H1 (cell line): ENCODE measurements at regions not wholly inside any gene's neighbourhood (a gene's known extent, or its start where the extent isn't known, plus 50 kb on each side); places are given as distances from the start of the nearest gene placed in this dataset.

Experiments
- CTCF ChIA-PET: fragments of 300-600 bp; sonication (Branson Sonifier 250); formaldehyde crosslinking; loops from one replicate; lab custom pipeline; 2021; ENCODE audit not compliant: partially characterized antibody; lab: Charles Lee
- POLR2A ChIA-PET: fragments of 300-600 bp; sonication (Branson Sonifier 250); formaldehyde crosslinking; loops from one replicate; lab custom pipeline; 2021; ENCODE audit warnings: inconsistent platforms; ENCODE audit not compliant: partially characterized antibody; lab: Charles Lee
- DNase-seq, 2 experiments: peaks; one replicate each; pipeline versions ENCODE4 v3.0.0 to v3.0.0-alpha.2; 2010 to 2022; ENCODE audit warnings: low spot score in 2 of 2, low read depth in 1 of 2, mixed read lengths in 1 of 2
- FAIRE-seq: peaks from 2 replicates; lab custom pipeline; 2011; peaks lifted over from hg19 to GRCh38; lab: Jason Lieb, UNC
- H2AFZ ChIP-seq: 2 replicates; pipeline ENCODE4 v1.8.1; 2012; ENCODE audit warnings: low read length, inconsistent platforms
- H2AK5ac ChIP-seq: 2 replicates; pipeline ENCODE4 v1.6.1; 2013; ENCODE audit warnings: low read depth, low read length
- H2BK120ac ChIP-seq: replicated peaks from 2 replicates; pipeline ENCODE3; 2013; ENCODE audit warnings: low read depth, low read length, inconsistent platforms
- H2BK12ac ChIP-seq: 2 replicates; pipeline ENCODE4 v1.6.1; 2013; ENCODE audit warnings: low read depth, low read length
- H2BK15ac ChIP-seq: 2 replicates; pipeline ENCODE4 v1.6.1; 2013; ENCODE audit warnings: low read length
- H2BK20ac ChIP-seq: 2 replicates; pipeline ENCODE4 v1.6.1; 2013; ENCODE audit warnings: low read length
- H2BK5ac ChIP-seq: 2 replicates; pipeline ENCODE4 v1.6.1; 2013; ENCODE audit warnings: low read depth, low read length
- H3K14ac ChIP-seq: 2 replicates; pipeline ENCODE4 v1.6.1; 2013; ENCODE audit warnings: inconsistent platforms; ENCODE audit not compliant: insufficient read length
- H3K18ac ChIP-seq: 2 replicates; pipeline ENCODE4 v1.6.1; 2013; ENCODE audit warnings: low read length; ENCODE audit errors: extremely low read depth
- H3K23ac ChIP-seq: 2 replicates; pipeline ENCODE4 v1.6.1; 2013; ENCODE audit warnings: inconsistent platforms; ENCODE audit not compliant: insufficient read length
- H3K23me2 ChIP-seq: 2 replicates; pipeline ENCODE4 v1.6.1; 2013; ENCODE audit warnings: low read depth, low read length
- H3K27ac ChIP-seq: 2 replicates; pipeline ENCODE4 v1.6.1; 2011; ENCODE audit warnings: low read depth, low read length, inconsistent platforms
- H3K27me3 ChIP-seq, 4 experiments: replicated peaks in 1 of 4; 1 replicate in 1 of 4; 2 replicates in 3 of 4; pipeline versions ENCODE4 v1.6.1 to v1.8.1; 2011 to 2013; ENCODE audit warnings: low read length in 3 of 4, mild to moderate bottlenecking in 3 of 4, inconsistent platforms in 2 of 4, mixed read lengths in 2 of 4, moderate library complexity in 1 of 4; ENCODE audit not compliant: control insufficient read depth in 3 of 4, insufficient read depth in 3 of 4; ENCODE audit errors: extremely low read depth in 1 of 4
- H3K36me3 ChIP-seq, 4 experiments: 2 replicates each; pipeline versions ENCODE4 v1.6.1 to v1.8.1; 2011 to 2013; ENCODE audit warnings: mild to moderate bottlenecking in 4 of 4, low read length in 3 of 4, moderate library complexity in 2 of 4, control low read depth in 1 of 4, inconsistent platforms in 1 of 4; ENCODE audit not compliant: insufficient read depth in 4 of 4, control insufficient read depth in 2 of 4
- H3K4ac ChIP-seq: replicated peaks from 2 replicates; pipeline ENCODE3; 2013; ENCODE audit warnings: low read length, low read depth, mixed read lengths, inconsistent platforms; ENCODE audit not compliant: insufficient read length
- H3K4me1 ChIP-seq, 4 experiments: replicated peaks in 1 of 4; 1 replicate in 1 of 4; 2 replicates in 3 of 4; pipeline versions ENCODE4 v1.6.1 to v1.8.1; 2011 to 2013; ENCODE audit warnings: low read length in 3 of 4, inconsistent platforms in 2 of 4, mixed read lengths in 1 of 4; ENCODE audit not compliant: insufficient read depth in 4 of 4, control insufficient read depth in 3 of 4
- H3K4me2 ChIP-seq, 2 experiments: 2 replicates each; pipeline versions ENCODE4 v1.6.1 to v1.8.1; 2011 to 2013; ENCODE audit warnings: low read depth in 2 of 2, low read length in 2 of 2, control low read depth in 1 of 2, inconsistent platforms in 1 of 2, mild to moderate bottlenecking in 1 of 2; ENCODE audit not compliant: insufficient read depth in 1 of 2
- H3K4me3 ChIP-seq, 4 experiments: fragments of 200-600, 300-600 bp in 1 of 4; sonication (generic), shearing (Covaris generic), sonication (Bioruptor Twin) in 1 of 4; 2 replicates each; pipeline versions ENCODE4 v1.5.1 to v1.8.1; 2011 to 2016; ENCODE audit warnings: low read length in 4 of 4, low read depth in 3 of 4, control low read depth in 2 of 4, inconsistent platforms in 2 of 4, mild to moderate bottlenecking in 2 of 4, mixed read lengths in 1 of 4, moderate library complexity in 1 of 4; ENCODE audit not compliant: insufficient read depth in 2 of 4; ENCODE audit errors: extremely low read depth in 1 of 4
- H3K56ac ChIP-seq: replicated peaks from 2 replicates; pipeline ENCODE3; 2013; ENCODE audit warnings: low read depth, mild to moderate bottlenecking, mixed read lengths, low read length, inconsistent platforms; ENCODE audit not compliant: insufficient read length
- H3K79me1 ChIP-seq: 2 replicates; pipeline ENCODE4 v1.6.1; 2013; ENCODE audit warnings: low read depth, low read length, control low read depth
- H3K79me2 ChIP-seq, 2 experiments: 2 replicates each; pipeline versions ENCODE4 v1.6.1 to v1.8.1; 2012 to 2013; ENCODE audit warnings: low read length in 2 of 2, mild to moderate bottlenecking in 2 of 2, inconsistent platforms in 1 of 2; ENCODE audit not compliant: insufficient read depth in 2 of 2, control insufficient read depth in 1 of 2
- H3K9ac ChIP-seq, 4 experiments: replicated peaks in 1 of 4; 1 replicate in 1 of 4; 2 replicates in 3 of 4; pipeline versions ENCODE4 v1.6.1 to v1.8.1; 2011 to 2013; ENCODE audit warnings: low read depth in 3 of 4, low read length in 3 of 4, control low read depth in 2 of 4, mild to moderate bottlenecking in 2 of 4, moderate library complexity in 2 of 4, inconsistent platforms in 1 of 4; ENCODE audit errors: extremely low read depth in 1 of 4
- H3K9me3 ChIP-seq, 2 experiments: 2 replicates each; pipeline versions ENCODE4 v1.6.1 to v1.8.1; 2012 to 2013; ENCODE audit warnings: mild to moderate bottlenecking in 2 of 2, moderate library complexity in 2 of 2, control low read depth in 1 of 2, inconsistent platforms in 1 of 2, low read depth in 1 of 2, low read length in 1 of 2, mixed read lengths in 1 of 2; ENCODE audit not compliant: insufficient read depth in 2 of 2
- H4K20me1 ChIP-seq, 2 experiments: replicated peaks in 1 of 2; 2 replicates each; pipeline versions ENCODE3 to v1.8.1; 2011 to 2013; ENCODE audit warnings: inconsistent platforms in 2 of 2, low read length in 2 of 2, mild to moderate bottlenecking in 1 of 2; ENCODE audit not compliant: insufficient read depth in 2 of 2, control insufficient read depth in 1 of 2
- H4K5ac ChIP-seq: 2 replicates; pipeline ENCODE4 v1.6.1; 2013; ENCODE audit warnings: low read length, low read depth, mixed read lengths, inconsistent platforms; ENCODE audit not compliant: insufficient read length
- H4K8ac ChIP-seq: 2 replicates; pipeline ENCODE4 v1.8.0; 2013; ENCODE audit warnings: mild to moderate bottlenecking, moderate library complexity, low read length, inconsistent platforms; ENCODE audit not compliant: insufficient read depth; ENCODE audit errors: extremely low read depth
- H4K91ac ChIP-seq: replicated peaks from 2 replicates; pipeline ENCODE3; 2013; ENCODE audit warnings: low read length, mixed read lengths, inconsistent platforms; ENCODE audit not compliant: insufficient read length
- SAP30 ChIP-seq: fragments of 300-600 bp; sonication (generic); IDR thresholded peaks from 2 replicates; pipeline ENCODE4 v1.7.1; 2012; ENCODE audit warnings: low read length, moderate library complexity, mild to moderate bottlenecking, inconsistent platforms; ENCODE audit not compliant: insufficient read depth, insufficient replicate concordance
- TCF12 ChIP-seq: IDR thresholded peaks from 2 replicates; pipeline ENCODE4 v1.6.1; 2011; ENCODE audit warnings: low read depth, mild to moderate bottlenecking, low read length

DNA sequence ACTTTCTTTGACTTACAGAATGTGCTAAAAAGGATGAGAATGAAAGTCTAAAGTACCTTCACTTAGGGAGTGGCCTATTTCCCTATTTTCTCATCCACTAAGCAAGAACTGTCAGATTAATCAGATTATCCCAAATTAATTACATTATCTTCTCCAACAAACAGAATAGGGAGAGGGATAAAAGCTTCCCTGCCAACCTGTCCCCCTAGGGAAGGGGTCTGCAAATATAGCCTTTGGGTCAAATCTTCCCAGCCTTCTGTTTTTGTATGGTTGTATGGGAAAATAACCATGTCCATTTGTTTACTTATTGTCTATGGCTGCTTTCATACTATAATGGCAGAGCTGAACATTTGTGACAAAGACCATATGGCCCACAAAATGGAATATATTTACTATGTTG lies 57.1 kb upstream of the USP38 start:
- Histone ChIP-seq H3K9ac (no peak overlapping the region), H3K4me2 (no peak overlapping the region), H3K14ac (no peak overlapping the region), H2AK5ac (no peak overlapping the region), H3K36me3 (no peaks in the 10 kb centered on the region), H3K79me2 (no peaks in the 10 kb centered on the region), H2BK20ac (no peak overlapping the region), H2BK120ac (no peak overlapping the region), H3K27ac (no peak overlapping the region), H3K23ac (no peak overlapping the region), H3K27me3 (no peaks in the 10 kb centered on the region), H2BK15ac (no peak overlapping the region), H3K9me3 (peaks cover 4 to 7% of the 10 kb centered on the region in 2 experiments; a peak in 1 of 4 replicates), H3K79me1 (no peaks in the 10 kb centered on the region), H3K4ac (no peak overlapping the region), H2AFZ (no peak overlapping the region), H3K18ac (no peak overlapping the region), H3K4me3 (no peak overlapping the region), H3K4me1 (no peaks in the 10 kb centered on the region), H2BK5ac (no peak overlapping the region), H4K20me1 (no peaks in the 10 kb centered on the region), H3K56ac (no peak overlapping the region), H4K8ac (no peak overlapping the region), H2BK12ac (no peak overlapping the region), H4K5ac (no peak overlapping the region), H3K23me2 (no peaks in the 10 kb centered on the region), H4K91ac (no peak overlapping the region)
- POLR2A ChIA-PET: no interaction called here
- CTCF ChIA-PET: interaction anchor here (0.6 kb wide), 1 partner anchor 183 kb away, joined by 4 read pairs; no protein-coding TSS in a partner anchor
- FAIRE-seq (no peak), DNase-seq (no peak)
- no peak for TF ChIP-seq TCF12
- TF ChIP-seq SAP30: no peak
